Esophagus muscularis mucosa (tissue), 4 donors: ENCODE measurements at regions not wholly inside any gene's neighbourhood (a gene's known extent, or its start where the extent isn't known, plus 50 kb on each side); places are given as distances from the start of the nearest gene placed in this dataset.

Source experiments
- DNase-seq: peaks from one replicate; pipeline ENCODE4 v3.0.0-alpha.2; 2017; ENCODE audit errors: extremely low spot score
- H3K27ac ChIP-seq, 4 donors: fragments of 200-600 bp; sonication (generic); replicated peaks in 1 of 4; 1 replicate in 3 of 4; 2 replicates in 1 of 4; pipeline ENCODE4 v1.5.1; 2016 to 2019; ENCODE audit warnings: mild to moderate bottlenecking in 1 of 4
- H3K27me3 ChIP-seq, 4 donors: fragments of 200-600 bp; sonication (generic); one replicate each; pipeline versions ENCODE4 v1.5.1 to v1.6.0; 2016 to 2019
- H3K36me3 ChIP-seq, 4 donors: fragments of 200-600 bp; sonication (generic); one replicate each; pipeline ENCODE4 v1.5.1; 2016 to 2019
- H3K4me1 ChIP-seq, 4 donors: fragments of 200-600 bp; sonication (generic); one replicate each; pipeline ENCODE4 v1.5.1; 2016 to 2019
- H3K4me3 ChIP-seq, 4 donors: fragments of 200-600 bp; sonication (generic); 1 replicate in 2 of 4; 2 replicates in 2 of 4; pipeline ENCODE4 v1.5.1; 2016 to 2019; ENCODE audit warnings: mild to moderate bottlenecking in 4 of 4, moderate library complexity in 1 of 4
- H3K9me3 ChIP-seq, 4 donors: fragments of 200-600 bp; sonication (generic); 1 replicate in 3 of 4; 2 replicates in 1 of 4; pipeline ENCODE4 v1.5.1; 2016 to 2019
- CTCF ChIP-seq, 3 experiments: fragments of 200-600 bp in 2 of 3; fragments of 450-650 bp in 1 of 3; sonication (generic) in 2 of 3; IDR thresholded peaks; one replicate each; pipeline ENCODE4 v1.5.1; 2017 to 2019; ENCODE audit warnings: antibody characterized with exemption in 3 of 3, mild to moderate bottlenecking in 2 of 3, moderate library complexity in 1 of 3
- EP300 ChIP-seq: sonication (generic); formaldehyde crosslinking; IDR thresholded peaks from one replicate; pipeline ENCODE4 v1.6.1; 2017; ENCODE audit warnings: antibody characterized with exemption
- POLR2A ChIP-seq: fragments of 450-650 bp; IDR thresholded peaks from one replicate; pipeline ENCODE4 v1.6.1; 2017; ENCODE audit warnings: antibody characterized with exemption, moderate library complexity, mild to moderate bottlenecking, low read depth
- POLR2AphosphoS5 ChIP-seq, 2 donors: sonication (generic); formaldehyde crosslinking; IDR thresholded peaks; one replicate each; pipeline ENCODE4 v1.6.1; 2017; ENCODE audit warnings: antibody characterized with exemption in 2 of 2
- WGBS: methylation state at CpG from one replicate; pipeline ENCODE4 v1.1.5; 2018; 5-methylcytosine and 5-hydroxymethylcytosine counted together
- intact Hi-C: fragments of 100-400 bp; cut with DNase I; formaldehyde crosslinking; loops from one replicate; pipeline ENCODE4 v1.15.1; 2023

DNA sequence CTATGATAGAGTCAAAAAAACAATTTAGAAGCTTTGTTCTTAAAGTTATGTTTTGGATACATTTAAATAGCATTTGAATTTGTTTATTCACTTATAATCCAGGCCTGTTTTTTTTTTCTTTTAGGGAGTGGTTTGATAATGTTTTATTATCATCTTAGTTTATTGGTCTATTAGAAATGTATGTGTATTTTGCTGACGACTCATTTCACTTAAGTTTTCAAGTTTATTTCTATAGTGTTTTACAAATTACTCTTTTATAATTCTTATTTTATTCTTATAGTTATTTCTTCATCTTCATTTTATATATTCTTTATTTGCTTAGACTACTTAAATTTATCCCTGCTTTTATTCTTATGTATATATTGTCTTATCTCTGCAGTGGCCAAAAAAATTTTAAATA is 804.5 kb downstream of the NR4A2 start:
- Histone ChIP-seq H3K9me3 (no peaks in the 10 kb centered on the region), H3K4me1 (no peaks in the 10 kb centered on the region), H3K27ac (no peak overlapping the region), H3K4me3 (no peak overlapping the region), H3K36me3 (no peaks in the 10 kb centered on the region), H3K27me3 (no peaks in the 10 kb centered on the region)
- no peak for TF ChIP-seq POLR2A
- no peak for TF ChIP-seq CTCF (IDR thresholded peaks at IDR 0.05)
- no peak for TF ChIP-seq POLR2AphosphoS5 (IDR thresholded peaks at IDR 0.05)
- TF ChIP-seq EP300: no peak
- intact Hi-C loops: no loop called here
- DNase-seq: no peak
- WGBS: 84% methylated on average over 1 of the region's 1 CpG

- TF ChIP-seq POLR2A (no peak), CTCF (IDR thresholded peaks at IDR 0.05) (no peak), POLR2AphosphoS5 (IDR thresholded peaks at IDR 0.05) (no peak), EP300 (no peak)
- Histone ChIP-seq H3K27ac (no peak overlapping the region), H3K4me1 (no peaks in the 10 kb centered on the region), H3K4me3 (no peak overlapping the region), H3K9me3 (no peaks in the 10 kb centered on the region), H3K27me3 (no peaks in the 10 kb centered on the region), H3K36me3 (no peaks in the 10 kb centered on the region)
- 77% methylated on average over 4 of the region's 4 CpGs for WGBS
- intact Hi-C loops: no loop called here
- no peak for DNase-seq
These were observed 807.3 kb downstream of the NR4A2 start for GRCh38 chr2:155525199-155525598.

DNA sequence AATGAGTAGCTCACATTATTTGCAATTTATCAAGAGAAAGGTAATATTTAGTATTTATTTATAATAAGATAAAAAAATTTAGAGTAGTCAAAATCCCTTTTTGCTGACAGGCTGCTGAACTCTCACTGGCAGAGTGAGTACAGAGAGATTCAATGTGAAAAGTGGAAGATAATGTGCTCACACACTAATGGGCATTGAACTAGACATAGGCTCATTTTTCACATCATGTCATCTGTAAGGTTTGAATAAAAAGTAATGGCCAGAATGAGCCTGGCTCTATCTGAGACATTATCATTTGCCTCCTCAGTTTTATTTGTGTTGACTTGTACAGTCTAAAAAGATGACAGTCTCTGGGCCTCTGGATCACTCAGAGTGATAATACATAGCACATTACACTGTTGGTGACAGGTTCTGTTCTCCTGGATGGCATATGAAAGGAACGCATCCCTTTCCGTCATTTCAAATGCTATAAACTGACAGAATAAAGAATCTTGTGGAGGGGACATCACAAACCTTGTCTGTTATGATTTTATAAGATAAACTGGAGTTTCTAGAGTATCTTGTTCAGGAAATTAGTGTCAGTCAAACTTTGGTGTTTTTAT is 812.9 kb downstream of the NR4A2 start:
- Histone ChIP-seq H3K36me3 (no peaks in the 10 kb centered on the region), H3K4me1 (no peaks in the 10 kb centered on the region), H3K27ac (no peak overlapping the region), H3K9me3 (no peaks in the 10 kb centered on the region), H3K27me3 (no peaks in the 10 kb centered on the region), H3K4me3 (no peak overlapping the region)
- TF ChIP-seq EP300: no peak
- TF ChIP-seq CTCF (IDR thresholded peaks at IDR 0.05): no peak
- no peak for TF ChIP-seq POLR2A
- no peak for TF ChIP-seq POLR2AphosphoS5 (IDR thresholded peaks at IDR 0.05)
- intact Hi-C loops: no loop called here
- no peak for DNase-seq
- 83% methylated on average over 2 of the region's 2 CpGs for WGBS

DNA sequence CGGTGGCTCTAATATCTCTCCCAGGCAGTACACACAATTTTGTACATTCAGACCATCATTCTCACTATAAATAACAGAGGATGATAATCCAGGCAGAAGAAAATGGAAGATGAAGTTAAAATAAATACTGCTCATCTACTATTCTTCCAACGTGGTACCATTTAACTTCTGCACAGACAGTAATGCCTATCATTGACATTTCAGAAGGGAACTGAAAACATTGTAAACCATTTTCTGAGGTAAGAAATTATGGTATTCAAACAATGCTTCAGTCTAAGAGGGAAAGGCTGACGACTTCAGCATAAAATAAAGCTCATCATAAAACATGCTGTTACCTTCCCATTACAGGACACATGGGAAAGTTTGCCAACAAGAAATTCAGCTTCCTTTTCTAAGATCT is 814.4 kb downstream of the NR4A2 start:
- Histone ChIP-seq H3K27ac (no peak overlapping the region), H3K4me3 (no peak overlapping the region), H3K9me3 (no peaks in the 10 kb centered on the region), H3K36me3 (no peaks in the 10 kb centered on the region), H3K4me1 (no peaks in the 10 kb centered on the region), H3K27me3 (no peaks in the 10 kb centered on the region)
- 58% methylated on average over 3 of the region's 3 CpGs for WGBS
- intact Hi-C loops: no loop called here
- TF ChIP-seq CTCF (IDR thresholded peaks at IDR 0.05): no peak
- no peak for TF ChIP-seq POLR2AphosphoS5 (IDR thresholded peaks at IDR 0.05)
- no peak for TF ChIP-seq EP300
- TF ChIP-seq POLR2A: no peak
- DNase-seq: no peak

GRCh38 chr2:155517362-155517761 is 815.2 kb downstream of the NR4A2 start:
- 66% methylated on average over 1 of the region's 1 CpG for WGBS
- H3K9me3 ChIP-seq: no peaks in the 10 kb centered on the region
- H3K27ac ChIP-seq: no peak overlapping the region
- DNase-seq: no peak
- no peak overlapping the region for H3K4me3 ChIP-seq
- intact Hi-C loops: no loop called here
- H3K4me1 ChIP-seq: no peaks in the 10 kb centered on the region
- no peaks in the 10 kb centered on the region for H3K27me3 ChIP-seq
- H3K36me3 ChIP-seq: no peaks in the 10 kb centered on the region
- TF ChIP-seq CTCF (IDR thresholded peaks at IDR 0.05) (no peak), POLR2AphosphoS5 (IDR thresholded peaks at IDR 0.05) (no peak), POLR2A (no peak), EP300 (no peak)
